Activated T-helper 2 cell treated with anti-CD3 and anti-CD28 coated beads, Interferon-gamma antibody, Interleukin-2, Interleukin-4, amounts not matched to agents 10 μg/mL and 5 μg/mL and 100 μg/mL, durations not matched to agents 14 hours and 24 hours and 36 hours (primary cell): ENCODE measurements at regions not wholly inside any gene's neighbourhood (a gene's known extent, or its start where the extent isn't known, plus 50 kb on each side); places are given as distances from the start of the nearest gene placed in this dataset.

Experiments
- DNase-seq: peaks from one replicate; pipeline ENCODE4 v3.0.0; 2021; ENCODE audit warnings: low spot score
- H3K27ac Mint-ChIP-seq: one replicate; pipeline ENCODE4 v1.8.0; 2021; ENCODE audit warnings: mixed read lengths
- H3K27me3 Mint-ChIP-seq: one replicate; pipeline ENCODE4 v1.8.0; 2021; ENCODE audit warnings: low read depth, mixed read lengths
- H3K36me3 Mint-ChIP-seq: one replicate; pipeline ENCODE4 v1.8.0; 2021; ENCODE audit warnings: low read depth, mixed read lengths
- H3K4me1 Mint-ChIP-seq: one replicate; pipeline ENCODE4 v1.8.0; 2021; ENCODE audit warnings: low read depth, mixed read lengths
- H3K4me3 Mint-ChIP-seq: one replicate; pipeline ENCODE4 v1.8.0; 2021; ENCODE audit warnings: low read depth, mild to moderate bottlenecking, moderate library complexity, mixed read lengths
- H3K9me3 Mint-ChIP-seq: one replicate; pipeline ENCODE4 v1.8.0; 2021; ENCODE audit warnings: mixed read lengths
- intact Hi-C: fragments of 100-400 bp; cut with micrococcal nuclease; formaldehyde crosslinking; loops from one replicate; pipeline ENCODE4 v1.15.1; 2023

GRCh38 chr5:91684625-91685024 lies 301.5 kb upstream of the ARRDC3 start:
- Mint-ChIP-seq H3K9me3 (no peaks in the 10 kb centered on the region), H3K27me3 (no peaks in the 10 kb centered on the region)
- intact Hi-C loops, result no loop called here

GRCh38 chr5:91670563-91670962 lies 287.4 kb upstream of the ARRDC3 start:
- no peak overlapping the region for H3K27ac Mint-ChIP-seq
- H3K4me1 Mint-ChIP-seq, result no peaks in the 10 kb centered on the region
- no peaks in the 10 kb centered on the region for H3K27me3 Mint-ChIP-seq
- no peaks in the 10 kb centered on the region for H3K36me3 Mint-ChIP-seq
- H3K4me3 Mint-ChIP-seq, result no peak overlapping the region
- no peak for DNase-seq
- intact Hi-C loops, result no loop called here
- no peaks in the 10 kb centered on the region for H3K9me3 Mint-ChIP-seq

More at GRCh38 chr5:91684625-91685024, 301.5 kb upstream of the ARRDC3 start:
- Mint-ChIP-seq H3K27ac (no peak overlapping the region), H3K4me3 (no peak overlapping the region), H3K36me3 (no peaks in the 10 kb centered on the region), H3K4me1 (no peaks in the 10 kb centered on the region)
- no peak for DNase-seq

- Mint-ChIP-seq H3K27me3 (no peaks in the 10 kb centered on the region), H3K9me3 (no peaks in the 10 kb centered on the region), H3K4me3 (no peak overlapping the region), H3K36me3 (no peaks in the 10 kb centered on the region), H3K4me1 (no peaks in the 10 kb centered on the region), H3K27ac (no peak overlapping the region)
- no peak for DNase-seq
- intact Hi-C loops, result no loop called here
Observed at GRCh38 chr5:91670122-91670521, 287.0 kb upstream of the ARRDC3 start.

GRCh38 chr5:91668261-91668660 lies 285.1 kb upstream of the ARRDC3 start:
- no peaks in the 10 kb centered on the region for H3K4me1 Mint-ChIP-seq

GRCh38 chr5:91652678-91653077 lies 269.6 kb upstream of the ARRDC3 start:
- DNase-seq, result no peak
- intact Hi-C loops, result no loop called here
- no peak overlapping the region for H3K27ac Mint-ChIP-seq
- no peaks in the 10 kb centered on the region for H3K4me1 Mint-ChIP-seq
- no peak overlapping the region for H3K4me3 Mint-ChIP-seq
- H3K27me3 Mint-ChIP-seq, result no peaks in the 10 kb centered on the region
- peaks cover 5% of the 10 kb centered on the region for H3K9me3 Mint-ChIP-seq
- H3K36me3 Mint-ChIP-seq, result no peaks in the 10 kb centered on the region

More at GRCh38 chr5:91668261-91668660, 285.1 kb upstream of the ARRDC3 start:
- Mint-ChIP-seq H3K9me3 (no peaks in the 10 kb centered on the region), H3K27ac (no peak overlapping the region), H3K36me3 (no peaks in the 10 kb centered on the region), H3K27me3 (no peaks in the 10 kb centered on the region), H3K4me3 (no peak overlapping the region)
- DNase-seq, result no peak
- intact Hi-C loops, result no loop called here

GRCh38 chr5:91651704-91652103 lies 268.6 kb upstream of the ARRDC3 start:
- no peaks in the 10 kb centered on the region for H3K4me1 Mint-ChIP-seq

GRCh38 chr5:91645347-91645746 lies 262.2 kb upstream of the ARRDC3 start:
- Mint-ChIP-seq H3K27me3 (no peaks in the 10 kb centered on the region), H3K9me3 (no peaks in the 10 kb centered on the region), H3K27ac (no peak overlapping the region), H3K4me3 (no peak overlapping the region), H3K36me3 (no peaks in the 10 kb centered on the region), H3K4me1 (no peaks in the 10 kb centered on the region)
- intact Hi-C loops, result no loop called here
- DNase-seq, result no peak

More at GRCh38 chr5:91651704-91652103, 268.6 kb upstream of the ARRDC3 start:
- Mint-ChIP-seq H3K36me3 (no peaks in the 10 kb centered on the region), H3K27me3 (no peaks in the 10 kb centered on the region), H3K9me3 (no peaks in the 10 kb centered on the region), H3K27ac (no peak overlapping the region), H3K4me3 (no peak overlapping the region)
- DNase-seq, result no peak
- intact Hi-C loops, result no loop called here

- Mint-ChIP-seq H3K27me3 (no peaks in the 10 kb centered on the region), H3K4me3 (no peak overlapping the region), H3K4me1 (no peaks in the 10 kb centered on the region), H3K36me3 (no peaks in the 10 kb centered on the region), H3K27ac (no peak overlapping the region), H3K9me3 (no peaks in the 10 kb centered on the region)
- DNase-seq, result no peak
- intact Hi-C loops, result no loop called here
Observed at GRCh38 chr5:91643797-91644196, 260.7 kb upstream of the ARRDC3 start.

- Mint-ChIP-seq H3K27ac (no peak overlapping the region), H3K4me1 (no peaks in the 10 kb centered on the region), H3K36me3 (no peaks in the 10 kb centered on the region), H3K9me3 (no peaks in the 10 kb centered on the region), H3K4me3 (no peak overlapping the region), H3K27me3 (no peaks in the 10 kb centered on the region)
- DNase-seq, result no peak
- intact Hi-C loops, result no loop called here
Observed at GRCh38 chr5:91642581-91642980, 259.5 kb upstream of the ARRDC3 start.

- intact Hi-C loops, result no loop called here
- no peaks in the 10 kb centered on the region for H3K27me3 Mint-ChIP-seq
- H3K27ac Mint-ChIP-seq, result no peak overlapping the region
- no peak overlapping the region for H3K4me3 Mint-ChIP-seq
- no peaks in the 10 kb centered on the region for H3K4me1 Mint-ChIP-seq
- DNase-seq, result no peak
- no peaks in the 10 kb centered on the region for H3K36me3 Mint-ChIP-seq
- H3K9me3 Mint-ChIP-seq, result no peaks in the 10 kb centered on the region
Observed at GRCh38 chr5:91641730-91642350, 258.7 kb upstream of the ARRDC3 start.

GRCh38 chr5:91639744-91640143 lies 256.6 kb upstream of the ARRDC3 start:
- no peak overlapping the region for H3K27ac Mint-ChIP-seq
- H3K9me3 Mint-ChIP-seq, result no peaks in the 10 kb centered on the region
- no peak overlapping the region for H3K4me3 Mint-ChIP-seq
- no peak for DNase-seq
- intact Hi-C loops, result no loop called here
- H3K27me3 Mint-ChIP-seq, result no peaks in the 10 kb centered on the region
- H3K4me1 Mint-ChIP-seq, result no peaks in the 10 kb centered on the region
- H3K36me3 Mint-ChIP-seq, result no peaks in the 10 kb centered on the region

GRCh38 chr5:91638010-91638409 lies 254.9 kb upstream of the ARRDC3 start:
- no peak overlapping the region for H3K27ac Mint-ChIP-seq
- H3K27me3 Mint-ChIP-seq, result no peaks in the 10 kb centered on the region
- no peaks in the 10 kb centered on the region for H3K9me3 Mint-ChIP-seq
- no peaks in the 10 kb centered on the region for H3K4me1 Mint-ChIP-seq
- intact Hi-C loops, result no loop called here
- no peak overlapping the region for H3K4me3 Mint-ChIP-seq
- no peaks in the 10 kb centered on the region for H3K36me3 Mint-ChIP-seq
- no peak for DNase-seq

- no peaks in the 10 kb centered on the region for H3K27me3 Mint-ChIP-seq
- H3K27ac Mint-ChIP-seq, result no peak overlapping the region
- H3K4me3 Mint-ChIP-seq, result no peak overlapping the region
- no peaks in the 10 kb centered on the region for H3K4me1 Mint-ChIP-seq
- intact Hi-C loops, result no loop called here
- H3K9me3 Mint-ChIP-seq, result no peaks in the 10 kb centered on the region
- no peak for DNase-seq
- no peaks in the 10 kb centered on the region for H3K36me3 Mint-ChIP-seq
Observed at GRCh38 chr5:91635950-91636734, 253.0 kb upstream of the ARRDC3 start.
